CD14-positive monocyte (primary cell): ENCODE measurements at regions not wholly inside any gene's neighbourhood (a gene's known extent, or its start where the extent isn't known, plus 50 kb on each side); places are given as distances from the start of the nearest gene placed in this dataset.

Source experiments
- DNase-seq, 3 donors: peaks; one replicate each; pipeline ENCODE4 v3.0.0-alpha.2; 2011 to 2022
- H2AFZ ChIP-seq: 2 replicates; pipeline ENCODE4 v1.6.0; 2012; ENCODE audit warnings: mild to moderate bottlenecking, low read depth, low read length, inconsistent platforms; ENCODE audit not compliant: insufficient read depth, poor library complexity, severe bottlenecking
- H3K27ac ChIP-seq, 2 donors: 1 replicate in 1 of 2; 2 replicates in 1 of 2; pipeline ENCODE4 v1.5.1; 2012 to 2013; ENCODE audit warnings: low read length in 2 of 2, control low read depth in 1 of 2, inconsistent platforms in 1 of 2, low read depth in 1 of 2, mild to moderate bottlenecking in 1 of 2
- H3K27me3 ChIP-seq, 2 donors: one replicate each; pipeline versions ENCODE4 v1.6.0 to v1.6.1; 2011 to 2013; ENCODE audit warnings: low read length in 2 of 2; ENCODE audit not compliant: control insufficient read depth in 2 of 2, insufficient read depth in 2 of 2
- H3K36me3 ChIP-seq, 2 donors: replicated peaks in 1 of 2; 1 replicate in 1 of 2; 2 replicates in 1 of 2; pipeline versions ENCODE4 v1.5.1 to v1.6.1; 2012 to 2013; ENCODE audit warnings: low read length in 2 of 2, control low read depth in 1 of 2, inconsistent platforms in 1 of 2, mild to moderate bottlenecking in 1 of 2; ENCODE audit not compliant: insufficient read depth in 2 of 2, control insufficient read depth in 1 of 2
- H3K4me1 ChIP-seq, 2 donors: 1 replicate in 1 of 2; 2 replicates in 1 of 2; pipeline versions ENCODE4 v1.5.1 to v1.6.1; 2012 to 2013; ENCODE audit warnings: low read length in 2 of 2, control low read depth in 1 of 2, inconsistent platforms in 1 of 2, mild to moderate bottlenecking in 1 of 2, moderate library complexity in 1 of 2; ENCODE audit not compliant: insufficient read depth in 2 of 2, control insufficient read depth in 1 of 2
- H3K4me2 ChIP-seq: replicated peaks from 2 replicates; pipeline ENCODE3; 2012; ENCODE audit warnings: low read length, moderate library complexity, mild to moderate bottlenecking; ENCODE audit not compliant: poor library complexity, severe bottlenecking; ENCODE audit errors: extremely low read depth
- H3K4me3 ChIP-seq, 3 experiments: fragments of 200-600 bp in 1 of 3; sonication (generic) in 1 of 3; replicated peaks in 1 of 3; 1 replicate in 2 of 3; 2 replicates in 1 of 3; pipeline ENCODE4 v1.5.1; 2011 to 2013; ENCODE audit warnings: low read length in 3 of 3, mild to moderate bottlenecking in 3 of 3, control low read depth in 2 of 3, low read depth in 2 of 3, inconsistent platforms in 1 of 3, moderate library complexity in 1 of 3
- H3K79me2 ChIP-seq: 2 replicates; pipeline ENCODE4 v1.6.0; 2012; ENCODE audit warnings: mild to moderate bottlenecking, control low read depth, inconsistent platforms, low read length, moderate library complexity; ENCODE audit not compliant: insufficient read depth
- H3K9ac ChIP-seq: 2 replicates; pipeline ENCODE4 v1.6.0; 2017; ENCODE audit warnings: low read length, mild to moderate bottlenecking; ENCODE audit not compliant: insufficient read depth, poor library complexity, severe bottlenecking
- H3K9me3 ChIP-seq, 2 donors: replicated peaks in 1 of 2; 1 replicate in 1 of 2; 2 replicates in 1 of 2; pipeline versions ENCODE4 v1.5.1 to v1.6.1; 2012 to 2013; ENCODE audit warnings: low read length in 2 of 2, control low read depth in 1 of 2; ENCODE audit not compliant: control insufficient read depth in 1 of 2, insufficient read depth in 1 of 2
- H4K20me1 ChIP-seq: 2 replicates; pipeline ENCODE4 v1.6.0; 2012; ENCODE audit warnings: mild to moderate bottlenecking, low read length, control low read depth, moderate library complexity; ENCODE audit not compliant: insufficient read depth
- H3K27ac Mint-ChIP-seq, 7 donors: one replicate each; pipeline ENCODE4 v1.8.0; 2020; ENCODE audit warnings: mild to moderate bottlenecking in 7 of 7, mixed read lengths in 7 of 7, moderate library complexity in 6 of 7, inconsistent platforms in 2 of 7
- H3K27me3 Mint-ChIP-seq, 3 donors: one replicate each; pipeline ENCODE4 v1.8.0; 2021 to 2022; ENCODE audit warnings: low read depth in 3 of 3, mild to moderate bottlenecking in 3 of 3, mixed read lengths in 3 of 3, moderate library complexity in 3 of 3, inconsistent platforms in 1 of 3
- H3K36me3 Mint-ChIP-seq, 2 donors: one replicate each; pipeline ENCODE4 v1.8.0; 2020; ENCODE audit warnings: mixed read lengths in 2 of 2, inconsistent platforms in 1 of 2, mild to moderate bottlenecking in 1 of 2
- H3K4me1 Mint-ChIP-seq: one replicate; pipeline ENCODE4 v1.8.0; 2020; ENCODE audit warnings: mild to moderate bottlenecking, mixed read lengths
- H3K4me3 Mint-ChIP-seq, 2 donors: one replicate each; pipeline ENCODE4 v1.8.0; 2020; ENCODE audit warnings: mild to moderate bottlenecking in 2 of 2, mixed read lengths in 2 of 2, moderate library complexity in 1 of 2
- H3K9me3 Mint-ChIP-seq, 7 donors: one replicate each; pipeline ENCODE4 v1.8.0; 2020 to 2022; ENCODE audit warnings: mixed read lengths in 7 of 7, mild to moderate bottlenecking in 6 of 7, moderate library complexity in 6 of 7, inconsistent platforms in 2 of 7
- CTCF ChIP-seq: fragments of 200-600 bp; IDR thresholded peaks from one replicate; pipeline ENCODE4 v1.8.0; 2022; ENCODE audit warnings: antibody characterized with exemption, mild to moderate bottlenecking
- WGBS: methylation state at CpG from one replicate; pipeline ENCODE4 v1.1.5; 2013; ENCODE audit warnings: missing lambda C conversion rate; ENCODE audit not compliant: insufficient coverage; 5-methylcytosine and 5-hydroxymethylcytosine counted together
- intact Hi-C, 2 donors: fragments of 100-400 bp; cut with micrococcal nuclease; formaldehyde crosslinking; loops; one replicate each; pipeline versions ENCODE4 v1.15.0 to v1.15.1; 2023

DNA sequence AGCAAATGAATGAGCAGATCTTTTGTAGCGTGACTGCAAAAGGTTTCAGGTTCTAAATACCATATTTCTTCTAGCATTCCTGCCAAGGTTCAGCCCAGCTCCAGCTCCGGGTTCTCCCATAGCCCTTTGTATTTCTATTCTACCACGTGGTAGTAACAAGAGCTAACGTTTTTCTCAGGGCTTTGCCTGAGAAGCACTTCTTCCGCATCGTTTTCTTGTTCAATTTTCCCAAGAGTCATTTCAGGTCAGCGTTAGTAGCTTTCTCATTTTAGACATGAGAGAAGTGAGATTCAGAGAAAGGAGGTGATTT lies 120.1 kb upstream of the MYCN start:
- WGBS, result 94% methylated on average over 2 of the region's 7 CpGs
- no peak overlapping the region for H3K4me3 Mint-ChIP-seq
- DNase-seq, result no peak

GRCh38 chr2:15820927-15821326 lies 119.4 kb upstream of the MYCN start:
- H3K27me3 Mint-ChIP-seq, result peaks cover 27 to 31% (median 30%) of the 10 kb centered on the region in 3 donors
- Histone ChIP-seq H3K4me1 (no peaks in the 10 kb centered on the region), H3K9ac (no peak overlapping the region), H3K27ac (no peak overlapping the region), H3K27me3 (peaks cover 11 to 19% of the 10 kb centered on the region in 2 donors), H3K9me3 (no peaks in the 10 kb centered on the region), H3K36me3 (no peaks in the 10 kb centered on the region), H3K4me2 (no peak overlapping the region), H2AFZ (no peak overlapping the region), H3K4me3 (no peak overlapping the region), H3K79me2 (no peaks in the 10 kb centered on the region), H4K20me1 (no peaks in the 10 kb centered on the region)
- no peak overlapping the region for H3K4me3 Mint-ChIP-seq
- H3K27ac Mint-ChIP-seq, result no peak overlapping the region
- peaks cover 0 to 8% (median 0%) of the 10 kb centered on the region in 7 donors for H3K9me3 Mint-ChIP-seq
- intact Hi-C loops, result no loop called here
- TF ChIP-seq CTCF, result no peak
- WGBS, result 100% methylated on average over 1 of the region's 2 CpGs
- no peaks in the 10 kb centered on the region for H3K4me1 Mint-ChIP-seq
- no peaks in the 10 kb centered on the region for H3K36me3 Mint-ChIP-seq
- DNase-seq, result no peak

More for the DNA sequence above, 120.1 kb upstream of the MYCN start:
- no peak overlapping the region for H3K27ac Mint-ChIP-seq
- intact Hi-C loops, result no loop called here
- H3K4me1 Mint-ChIP-seq, result no peaks in the 10 kb centered on the region
- Histone ChIP-seq H3K4me3 (no peak overlapping the region), H2AFZ (no peak overlapping the region), H3K27ac (no peak overlapping the region), H3K36me3 (no peaks in the 10 kb centered on the region), H3K4me1 (no peaks in the 10 kb centered on the region), H3K9ac (no peak overlapping the region), H3K9me3 (no peaks in the 10 kb centered on the region), H4K20me1 (no peaks in the 10 kb centered on the region), H3K27me3 (peaks cover 11 to 19% of the 10 kb centered on the region in 2 donors), H3K79me2 (no peaks in the 10 kb centered on the region), H3K4me2 (no peak overlapping the region)
- peaks cover 0 to 8% (median 0%) of the 10 kb centered on the region in 7 donors for H3K9me3 Mint-ChIP-seq
- no peaks in the 10 kb centered on the region for H3K36me3 Mint-ChIP-seq
- peaks cover 28 to 31% (median 29%) of the 10 kb centered on the region in 3 donors for H3K27me3 Mint-ChIP-seq
- no peak for TF ChIP-seq CTCF
